ENCODE measurements at regions not wholly inside any gene's neighbourhood (a gene's known extent, or its start where the extent isn't known, plus 50 kb on each side); places are given as distances from the start of the nearest gene placed in this dataset.

- H3K27me3 ChIP-seq: peaks cover 0 to 6% of the 10 kb centered on the region in 2 donors
- no peak overlapping the region for H3K4me3 ChIP-seq
- H3K9me3 ChIP-seq: no peaks in the 10 kb centered on the region
- intact Hi-C loops (cut with DNase I): no loop called here
- TF ChIP-seq CTCF (IDR thresholded peaks at IDR 0.05): no peak
- ATAC-seq (no peak), DNase-seq (no peak)
- no peaks in the 10 kb centered on the region for H3K36me3 ChIP-seq
- H3K4me1 ChIP-seq: no peaks in the 10 kb centered on the region
- no peak overlapping the region for H3K27ac ChIP-seq
Observed at GRCh38 chr22:47645450-47645914, 883.0 kb downstream of the TBC1D22A start.

GRCh38 chr22:47634347-47634746, 871.9 kb downstream of the TBC1D22A start:
- no peak overlapping the region for H3K27ac ChIP-seq
- no peaks in the 10 kb centered on the region for H3K36me3 ChIP-seq
- H3K4me1 ChIP-seq: no peaks in the 10 kb centered on the region
- intact Hi-C loops (cut with DNase I): no loop called here
- no peak for ATAC-seq
- TF ChIP-seq CTCF (IDR thresholded peaks at IDR 0.05): no peak
- no peak for DNase-seq
- H3K9me3 ChIP-seq: peaks cover 0 to 20% of the 10 kb centered on the region in 2 donors
- no peak overlapping the region for H3K4me3 ChIP-seq
- H3K27me3 ChIP-seq: peaks cover 0 to 34% of the 10 kb centered on the region in 2 donors

- no peak for TF ChIP-seq CTCF (IDR thresholded peaks at IDR 0.05)
- no peak overlapping the region for H3K4me3 ChIP-seq
- intact Hi-C loops (cut with DNase I): no loop called here
- H3K27me3 ChIP-seq: peaks cover 0 to 40% of the 10 kb centered on the region in 2 donors
- DNase-seq (no peak), ATAC-seq (no peak)
- H3K9me3 ChIP-seq: peaks cover 0 to 13% of the 10 kb centered on the region in 2 donors
- H3K36me3 ChIP-seq: no peaks in the 10 kb centered on the region
- no peak overlapping the region for H3K27ac ChIP-seq
- no peaks in the 10 kb centered on the region for H3K4me1 ChIP-seq
Observed at GRCh38 chr22:47633111-47633510, 870.7 kb downstream of the TBC1D22A start.

- H3K4me3 ChIP-seq: no peak overlapping the region
- no peak overlapping the region for H3K27ac ChIP-seq
- intact Hi-C loops (cut with DNase I): no loop called here
- TF ChIP-seq CTCF (IDR thresholded peaks at IDR 0.05): no peak
- H3K9me3 ChIP-seq: peaks cover 0 to 9% of the 10 kb centered on the region in 2 donors
- H3K4me1 ChIP-seq: no peaks in the 10 kb centered on the region
- ATAC-seq (no peak), DNase-seq (no peak)
- peaks cover 0 to 40% of the 10 kb centered on the region in 2 donors for H3K27me3 ChIP-seq
- no peaks in the 10 kb centered on the region for H3K36me3 ChIP-seq
Observed at GRCh38 chr22:47632701-47633100, 870.3 kb downstream of the TBC1D22A start.

GRCh38 chr22:47631571-47632102, 869.2 kb downstream of the TBC1D22A start:
- no peak for TF ChIP-seq CTCF (IDR thresholded peaks at IDR 0.05)
- Histone ChIP-seq H3K36me3 (no peaks in the 10 kb centered on the region), H3K9me3 (peaks cover 0 to 2% of the 10 kb centered on the region in 2 donors), H3K27ac (no peak overlapping the region), H3K4me3 (no peak overlapping the region), H3K27me3 (peaks cover 0 to 41% of the 10 kb centered on the region in 2 donors), H3K4me1 (no peaks in the 10 kb centered on the region)
- no peak for DNase-seq
- intact Hi-C loops (cut with DNase I): no loop called here
- no peak for ATAC-seq

Measured in left lung (tissue), 4 donors.